Activated CD8-positive, alpha-beta memory T cell treated with anti-CD3 and anti-CD28 coated beads, Interleukin-2, amount 50 U/mL, for 24 hours (primary cell): ENCODE measurements at regions not wholly inside any gene's neighbourhood (a gene's known extent, or its start where the extent isn't known, plus 50 kb on each side); places are given as distances from the start of the nearest gene placed in this dataset.
A peak's percentile ranks its signal among the peaks of the same experiment; 100 is the strongest.

Source experiments
- DNase-seq: peaks from one replicate; pipeline ENCODE4 v3.0.0-alpha.2; 2020; ENCODE audit errors: extremely low read depth

- no peak for DNase-seq
Measured at GRCh38 chr3:46091046-46091445, 63.8 kb upstream of the XCR1 start.

- DNase-seq: no peak
Measured at GRCh38 chr3:46090161-46090591, 62.9 kb upstream of the XCR1 start.

- no peak for DNase-seq
Measured at GRCh38 chr3:46089237-46090011, 62.1 kb upstream of the XCR1 start.

GRCh38 chr3:46087871-46088270 lies 60.6 kb upstream of the XCR1 start:
- DNase-seq: no peak

GRCh38 chr3:46086986-46087385 lies 59.7 kb upstream of the XCR1 start:
- DNase-seq: no peak

- no peak for DNase-seq
Measured at GRCh38 chr3:46086083-46086437, 58.8 kb upstream of the XCR1 start.

- DNase-seq: no peak
Measured at GRCh38 chr3:46085421-46086082, 58.3 kb upstream of the XCR1 start.

- no peak for DNase-seq
Measured at GRCh38 chr3:46083956-46084355, 56.7 kb upstream of the XCR1 start.

GRCh38 chr3:46082849-46083248 lies 55.6 kb upstream of the XCR1 start:
- DNase-seq: no peak

- no peak for DNase-seq
Measured at GRCh38 chr3:46082021-46082420, 54.7 kb upstream of the XCR1 start.

- DNase-seq: no peak
Measured at GRCh38 chr3:46080969-46081345, 53.7 kb upstream of the XCR1 start.

GRCh38 chr3:46080124-46080968 lies 53.1 kb upstream of the XCR1 start:
- no peak for DNase-seq

GRCh38 chr3:46078712-46079400 lies 51.6 kb upstream of the XCR1 start:
- peak; percentile 77 for DNase-seq
